ENCODE measurements at regions not wholly inside any gene's neighbourhood (a gene's known extent, or its start where the extent isn't known, plus 50 kb on each side); places are given as distances from the start of the nearest gene placed in this dataset.

DNA sequence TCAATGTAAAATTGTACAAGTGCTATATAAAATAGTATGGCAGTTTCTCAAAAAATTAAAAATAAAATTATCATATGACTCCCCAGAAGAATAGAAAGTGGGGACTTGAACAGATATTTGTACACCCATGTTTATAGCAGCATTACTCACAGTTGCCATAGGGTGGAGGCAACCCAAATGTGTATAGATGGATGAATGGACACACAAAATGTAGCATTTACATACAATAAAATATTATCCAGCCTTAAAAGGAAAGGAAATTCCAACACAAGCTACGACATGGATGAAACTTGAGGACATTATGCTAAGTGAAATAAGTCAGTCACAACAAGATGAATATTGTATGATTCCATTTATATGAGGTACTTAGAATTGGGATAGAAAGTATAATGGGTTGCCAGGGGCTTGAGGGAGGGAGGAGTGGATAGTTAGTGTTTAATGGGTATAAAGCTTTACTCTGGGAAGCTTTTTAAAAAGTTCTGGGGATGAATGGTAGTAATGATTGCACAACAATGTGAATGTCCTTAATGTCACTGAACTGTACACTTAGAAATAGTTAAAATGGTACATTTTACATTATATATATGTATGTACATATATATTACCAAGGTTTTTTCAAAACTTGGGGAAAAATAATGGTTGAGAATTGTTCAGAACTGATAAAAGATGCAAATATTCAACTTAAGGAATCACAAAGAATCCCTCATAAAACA lies 53.0 kb upstream of the ADORA3 start:
- DNase-seq: no peak

DNA sequence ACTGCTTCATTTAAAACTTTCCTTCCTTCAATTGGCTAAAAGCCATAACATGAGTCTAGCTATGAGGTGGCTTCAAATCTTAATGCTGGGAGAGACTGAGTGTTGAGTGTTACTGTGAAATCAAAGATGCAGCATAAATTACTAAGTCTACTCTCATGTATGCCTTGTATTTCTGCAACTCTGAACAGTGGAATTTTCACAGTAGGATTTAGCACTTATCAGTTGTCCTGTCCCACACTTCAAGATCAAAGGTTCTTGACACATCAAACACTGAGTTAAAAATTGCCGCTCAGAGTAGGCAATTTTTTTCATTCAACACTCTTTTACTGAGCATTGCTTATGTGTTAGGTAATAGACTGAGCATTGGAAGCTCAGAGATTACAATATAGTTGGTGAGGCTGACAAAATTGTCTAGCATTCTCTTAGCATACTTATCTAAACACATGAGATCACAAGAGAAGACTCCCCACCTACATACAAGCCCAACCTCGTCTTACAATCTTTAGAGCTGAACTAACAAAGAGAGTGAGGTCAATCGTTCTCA lies 56.4 kb upstream of the ADORA3 start:
- DNase-seq: peak; percentile 67

DNA sequence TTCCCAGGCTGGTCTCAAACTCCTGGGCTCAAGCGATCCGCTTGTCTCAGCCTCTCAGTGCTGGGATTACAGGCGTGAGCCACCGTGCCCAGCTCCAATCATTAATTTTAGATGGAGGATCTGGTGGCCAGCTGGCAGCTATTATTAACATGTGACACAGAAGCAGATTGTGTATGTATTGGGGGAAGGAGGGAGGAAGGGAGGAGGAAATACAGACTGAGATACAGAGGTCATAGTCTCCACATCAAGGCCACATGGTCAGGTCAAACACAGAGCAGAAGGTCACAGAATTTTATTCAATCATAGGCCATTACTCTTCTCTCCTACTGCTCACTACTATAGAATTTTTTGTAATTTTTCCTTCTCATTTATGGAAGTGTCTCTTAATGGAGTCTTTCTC lies 57.9 kb upstream of the ADORA3 start:
- no peak for DNase-seq

DNA sequence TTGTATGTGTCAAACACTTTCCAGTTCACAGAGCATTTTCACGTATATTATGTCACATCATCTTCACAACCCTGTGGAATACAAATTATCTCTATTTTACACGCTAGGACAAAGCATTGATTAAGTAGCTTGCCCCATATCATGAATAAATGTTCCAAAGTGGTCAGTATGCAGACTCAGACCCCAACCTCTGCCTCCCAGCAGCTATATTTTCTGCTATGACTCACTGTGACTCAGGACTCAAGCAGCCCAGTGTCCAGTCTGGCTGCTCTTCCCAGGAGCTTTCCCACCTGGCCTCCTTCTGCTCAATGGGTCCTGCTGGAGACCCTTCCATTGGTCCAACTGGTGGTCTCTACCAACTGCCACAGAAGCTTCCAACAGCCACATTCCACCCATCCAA lies 56.0 kb upstream of the RAP1A start:
- DNase-seq: peak; percentile 86

DNA sequence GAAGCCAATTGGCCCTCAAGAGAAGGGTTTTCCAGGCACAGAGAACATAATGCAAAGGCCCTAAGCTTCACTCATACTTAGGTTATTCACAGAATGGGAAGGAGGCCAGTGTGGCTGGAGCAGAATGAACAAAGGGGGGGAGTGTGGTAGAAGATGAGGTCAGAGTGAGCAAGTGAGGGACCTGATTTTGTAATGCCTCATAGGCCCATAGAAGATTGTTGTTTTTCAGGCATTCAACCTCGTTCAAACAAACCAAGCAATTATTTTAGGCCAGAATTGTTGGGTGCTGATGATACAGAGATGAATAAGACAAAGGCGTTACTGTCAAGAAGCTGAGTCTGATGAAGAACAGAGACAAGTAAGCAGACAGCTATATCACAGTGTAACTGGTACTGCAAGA lies 54.5 kb upstream of the RAP1A start:
- DNase-seq: peak; percentile 92

DNA sequence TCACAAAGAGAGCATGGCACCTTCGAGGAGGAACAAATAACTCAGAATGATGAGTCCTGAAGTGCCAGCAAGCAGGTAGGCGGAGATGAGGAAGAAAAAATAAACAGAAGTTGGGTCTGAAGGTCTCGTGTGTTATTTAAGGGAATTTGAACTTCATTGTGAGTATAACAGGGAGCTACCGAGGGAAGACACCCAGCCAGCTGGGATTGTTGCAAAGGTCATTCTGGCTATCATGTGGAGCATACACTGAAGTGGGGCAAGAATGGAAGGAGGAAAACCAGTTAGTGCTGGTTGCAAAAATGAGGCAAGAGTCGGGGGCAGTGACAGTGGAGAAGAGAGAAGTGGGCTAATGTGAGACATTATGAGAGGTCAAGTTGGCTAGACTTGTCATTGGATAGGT lies 53.6 kb upstream of the RAP1A start:
- DNase-seq: peak; percentile 25

DNA sequence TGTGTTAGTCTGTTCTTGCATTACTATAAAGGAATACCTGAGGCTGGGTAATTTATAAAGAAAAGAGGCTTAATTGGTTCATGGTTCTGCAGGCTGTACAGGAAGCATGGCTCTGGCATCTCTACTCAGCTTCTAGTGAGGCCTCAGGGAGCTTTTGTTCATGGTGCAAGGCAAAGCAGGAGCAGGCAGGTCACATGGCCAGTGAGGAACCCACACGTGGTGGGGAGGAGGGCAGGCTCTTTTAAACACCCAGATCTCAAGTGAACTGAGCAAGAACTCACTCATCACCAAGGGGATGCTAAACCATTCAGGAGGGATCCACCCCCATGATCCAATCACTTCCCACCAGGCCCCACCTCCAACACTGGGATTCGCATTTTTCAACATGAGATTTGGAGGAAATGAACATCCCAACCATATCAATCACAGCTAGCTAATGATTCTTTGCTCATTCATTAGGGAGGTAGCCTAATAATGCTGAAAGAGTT lies 51.4 kb upstream of the RAP1A start:
- DNase-seq: no peak
